ENCODE measurements at regions not wholly inside any gene's neighbourhood (a gene's known extent, or its start where the extent isn't known, plus 50 kb on each side); places are given as distances from the start of the nearest gene placed in this dataset.

DNA sequence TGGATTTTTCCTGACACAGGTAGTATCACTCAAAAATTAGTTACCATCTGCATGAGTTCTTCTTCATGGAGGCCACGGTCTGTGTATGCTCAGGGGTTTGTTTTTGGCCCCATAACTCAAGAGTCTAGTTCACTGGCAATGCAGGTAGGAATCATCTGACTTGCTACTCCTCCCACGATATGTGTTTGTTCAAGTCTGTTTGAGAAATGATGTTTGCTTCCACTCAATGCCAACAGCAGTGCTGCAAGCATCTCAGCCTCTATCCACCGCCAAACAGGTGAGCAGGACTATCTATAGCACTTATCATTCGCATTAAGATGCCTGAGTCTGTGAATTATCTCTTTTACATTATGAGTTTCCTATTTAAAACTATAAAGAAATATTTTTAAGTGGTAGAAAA lies 264.8 kb upstream of the PTGER4 start:
- DNase-seq (ENCODE audit: low read depth in 4 of 4, low spot score in 1 of 4) = no peak

DNA sequence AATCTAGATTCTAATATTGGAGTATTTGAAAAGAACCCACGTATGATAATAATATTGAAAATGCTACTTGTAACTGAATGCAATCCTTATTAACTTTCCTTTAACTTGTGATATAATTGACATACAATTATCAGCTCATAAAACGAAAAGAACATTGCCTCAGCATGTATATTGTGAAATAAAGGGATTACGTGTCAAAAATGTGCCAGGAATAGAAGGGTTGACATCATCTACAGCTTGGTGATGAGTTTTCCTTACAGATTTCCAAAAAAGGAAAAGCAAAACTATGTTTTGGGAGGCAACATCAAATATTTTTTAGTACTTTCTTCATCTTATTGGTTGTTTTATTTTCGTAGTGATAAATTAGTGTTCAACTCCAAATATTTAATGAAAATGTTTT lies 266.0 kb upstream of the PTGER4 start:
- no peak for DNase-seq (ENCODE audit: low read depth in 4 of 4, low spot score in 1 of 4)

DNA sequence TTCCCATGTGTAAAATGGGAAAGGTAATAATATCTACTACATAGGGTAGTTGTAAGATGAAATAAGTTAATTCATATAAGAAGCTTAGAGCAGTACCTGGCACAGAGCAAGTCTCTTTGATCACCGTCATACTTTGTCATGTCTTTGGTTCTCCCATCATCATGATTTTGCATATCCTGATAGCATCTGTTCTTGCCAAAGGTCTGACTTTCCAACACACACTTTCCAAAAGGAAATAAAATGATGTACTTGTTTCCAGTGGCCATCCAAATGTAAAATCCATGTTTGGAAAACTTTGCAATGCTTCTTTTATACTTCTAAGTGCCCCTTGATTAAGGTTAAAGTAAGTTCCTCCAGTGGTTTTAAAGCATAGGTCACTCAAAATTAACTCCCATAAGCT lies 266.9 kb upstream of the PTGER4 start:
- no peak for DNase-seq (ENCODE audit: low read depth in 4 of 4, low spot score in 1 of 4)

DNA sequence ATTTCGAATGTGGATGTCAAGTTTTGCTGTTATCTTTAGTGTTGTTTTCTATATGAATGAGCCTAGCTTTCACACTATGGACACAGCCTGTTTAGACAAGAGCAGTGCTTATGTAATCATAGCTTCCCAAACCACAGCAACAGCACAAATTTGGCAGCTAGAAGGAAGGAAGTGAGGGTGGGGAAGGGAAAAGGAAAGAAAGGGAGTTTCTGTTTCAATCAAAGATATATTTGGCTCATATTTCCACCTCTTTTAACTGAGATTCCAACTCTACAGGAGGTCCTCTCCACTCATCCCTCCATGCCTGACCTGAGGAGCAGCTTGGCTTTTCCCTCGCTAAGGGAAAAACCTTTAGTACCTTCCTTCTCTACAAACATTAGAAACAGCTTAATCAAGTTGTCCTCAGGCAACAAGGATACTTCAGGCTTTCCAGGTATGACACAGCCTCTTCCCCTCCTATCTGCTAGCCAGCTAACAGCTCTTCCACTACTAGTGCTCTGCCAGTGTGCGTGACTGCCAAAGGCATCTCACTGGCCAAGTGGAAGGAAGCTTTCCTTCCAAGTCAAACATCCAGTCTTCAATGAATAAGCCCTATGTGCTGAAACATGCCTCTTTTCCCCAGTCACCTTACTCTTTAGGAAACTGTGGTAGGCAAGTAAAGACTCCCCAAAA lies 268.6 kb upstream of the PTGER4 start:
- no peak for DNase-seq (ENCODE audit: low read depth in 4 of 4, low spot score in 1 of 4)

DNA sequence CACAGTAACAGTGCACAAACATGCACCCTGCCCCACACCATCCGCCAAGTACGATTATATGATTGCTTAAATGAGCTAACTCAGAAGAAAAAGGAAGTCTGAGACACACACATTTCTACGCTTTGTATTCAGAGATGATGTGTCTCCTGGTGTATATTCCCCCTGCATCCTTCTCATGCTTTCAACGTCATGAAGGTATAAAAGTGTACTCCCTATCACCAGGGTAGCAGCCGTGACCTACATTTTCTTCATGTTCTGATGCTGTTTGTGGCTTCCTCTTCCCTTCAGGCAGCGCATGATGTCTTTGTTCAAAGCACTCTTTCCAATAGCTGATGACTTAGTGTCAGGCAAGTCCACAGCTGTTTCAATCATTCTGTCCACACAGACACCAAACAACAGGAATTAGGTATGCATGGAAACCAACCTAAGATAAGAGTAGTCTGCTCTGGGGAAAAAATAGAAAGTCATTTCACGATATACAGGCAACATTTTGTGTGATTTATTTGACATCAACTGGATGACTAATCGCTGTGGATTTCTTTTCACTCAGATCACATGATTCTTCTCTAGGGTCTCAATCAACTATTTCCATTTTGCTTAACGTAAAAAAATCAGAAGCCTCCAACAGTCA lies 269.4 kb upstream of the PTGER4 start:
- peak in 3 of 4 experiments; percentile 35 to 48 (median 36) for DNase-seq (ENCODE audit: low read depth in 4 of 4, low spot score in 1 of 4)

DNA sequence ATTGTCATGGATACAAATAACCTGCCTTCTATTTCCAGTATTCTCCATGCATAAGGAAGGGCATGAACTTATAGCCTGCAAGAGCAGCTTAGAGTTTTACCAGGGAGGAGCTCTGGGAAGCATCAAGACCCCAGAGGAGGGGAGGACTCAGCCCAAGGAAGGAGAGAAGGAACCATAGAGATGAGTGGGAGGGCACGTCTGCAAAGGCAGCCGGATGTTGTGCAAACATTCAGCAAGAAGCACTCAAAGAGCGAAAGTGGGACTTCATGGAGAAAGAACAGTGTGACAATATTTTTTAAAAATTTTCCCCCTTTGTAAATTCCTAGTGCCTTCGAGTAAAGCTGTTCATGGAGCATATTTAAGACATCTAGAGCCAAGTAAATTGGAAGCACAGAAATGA lies 270.1 kb upstream of the PTGER4 start:
- no peak for DNase-seq (ENCODE audit: low read depth in 4 of 4, low spot score in 1 of 4)

DNA sequence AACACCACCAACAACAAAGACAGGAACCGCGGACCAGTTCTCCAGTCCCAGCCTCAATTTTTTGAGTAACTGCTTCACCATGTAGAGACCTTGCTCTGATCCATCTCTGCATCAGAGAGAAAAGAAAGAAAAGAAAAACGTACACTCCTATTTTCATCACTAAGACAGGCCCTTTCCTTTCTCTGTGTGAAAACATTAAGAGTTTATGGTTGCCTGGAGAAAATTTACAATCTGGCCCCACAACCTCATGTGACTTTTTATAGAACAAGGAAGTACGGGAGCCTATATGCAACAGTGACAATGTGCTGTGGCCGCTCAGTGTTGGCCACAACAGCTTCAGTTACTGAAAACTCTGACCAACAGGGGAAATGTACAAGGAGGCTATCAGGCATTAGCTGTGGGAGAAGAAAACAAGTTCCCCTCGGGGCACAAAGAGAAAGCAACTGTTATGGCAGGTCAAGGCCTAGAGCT lies 272.9 kb upstream of the PTGER4 start:
- DNase-seq (ENCODE audit: low read depth in 4 of 4, low spot score in 1 of 4) = no peak

DNA sequence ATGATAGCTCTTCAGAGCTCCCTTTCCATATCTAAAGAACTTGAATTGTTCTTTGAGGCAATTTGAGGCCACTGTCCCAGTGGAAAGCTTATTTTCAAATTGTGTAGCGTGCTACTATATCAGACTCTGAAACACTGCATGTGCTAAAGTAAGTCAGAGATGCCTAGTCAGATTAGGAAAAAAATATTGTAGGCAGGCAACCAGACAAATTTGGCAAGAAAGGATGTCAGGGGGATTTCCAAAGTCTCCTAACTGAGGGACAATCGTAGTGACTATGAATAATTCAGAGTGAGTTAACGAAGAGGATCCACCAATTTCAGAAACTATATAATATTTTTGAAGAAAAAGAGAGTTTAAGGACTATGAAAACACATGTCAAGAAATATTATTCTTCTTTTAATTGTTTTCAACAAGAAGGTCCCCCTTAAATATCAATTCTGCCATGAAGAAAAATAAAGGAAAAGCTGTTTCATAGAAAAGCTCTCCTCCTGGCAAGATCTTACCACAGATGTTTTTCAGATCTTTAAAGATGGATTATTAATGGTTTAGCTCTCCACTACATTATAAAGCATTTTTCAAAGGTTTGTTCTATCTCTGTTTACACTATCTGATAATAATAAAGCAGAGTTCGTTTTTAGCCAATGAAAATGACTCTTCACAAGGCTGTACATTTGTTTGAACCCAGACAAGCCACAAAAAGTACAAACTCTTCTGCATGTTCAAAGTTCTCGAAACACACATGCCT lies 273.5 kb upstream of the PTGER4 start:
- DNase-seq (ENCODE audit: low read depth in 4 of 4, low spot score in 1 of 4) = no peak

DNA sequence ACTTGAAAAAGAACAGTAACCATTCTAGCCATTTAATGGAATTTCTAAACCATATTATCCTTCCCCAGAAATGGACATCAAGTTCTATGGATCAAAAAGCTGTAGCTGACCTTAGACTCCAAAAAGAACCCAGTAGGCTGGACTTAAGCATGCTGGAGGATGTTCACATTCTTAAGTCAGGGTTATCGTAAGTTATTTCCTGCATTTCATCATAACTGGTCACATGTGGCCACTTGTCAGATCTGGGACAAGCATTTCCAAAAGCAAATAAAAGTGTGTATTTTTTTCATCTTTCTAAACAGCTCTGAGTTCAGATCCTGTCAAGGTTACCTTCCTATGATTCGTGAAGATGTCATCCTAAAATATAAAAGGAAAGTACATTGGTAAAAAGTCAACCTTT lies 274.5 kb upstream of the PTGER4 start:
- no peak for DNase-seq (ENCODE audit: low read depth in 4 of 4, low spot score in 1 of 4)

DNA sequence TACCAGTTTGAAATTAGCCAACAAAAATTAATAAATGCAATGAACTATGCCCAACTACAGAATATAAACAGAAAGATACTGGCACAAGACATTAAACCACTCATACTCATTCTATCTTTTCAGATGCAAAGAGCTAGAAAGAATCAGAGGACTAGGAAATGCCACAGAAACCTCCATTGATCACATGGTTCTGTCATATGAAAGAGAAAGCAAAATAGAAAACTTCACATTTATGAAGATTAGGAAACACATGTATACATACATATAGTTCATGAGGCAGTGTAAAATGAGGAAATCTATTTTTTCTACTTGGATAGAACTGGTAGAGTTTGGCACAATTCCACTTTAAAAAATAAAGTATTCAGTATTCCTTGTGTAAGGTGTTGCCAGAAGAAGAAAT lies 275.1 kb upstream of the PTGER4 start:
- DNase-seq (ENCODE audit: low read depth in 4 of 4, low spot score in 1 of 4) = no peak

DNA sequence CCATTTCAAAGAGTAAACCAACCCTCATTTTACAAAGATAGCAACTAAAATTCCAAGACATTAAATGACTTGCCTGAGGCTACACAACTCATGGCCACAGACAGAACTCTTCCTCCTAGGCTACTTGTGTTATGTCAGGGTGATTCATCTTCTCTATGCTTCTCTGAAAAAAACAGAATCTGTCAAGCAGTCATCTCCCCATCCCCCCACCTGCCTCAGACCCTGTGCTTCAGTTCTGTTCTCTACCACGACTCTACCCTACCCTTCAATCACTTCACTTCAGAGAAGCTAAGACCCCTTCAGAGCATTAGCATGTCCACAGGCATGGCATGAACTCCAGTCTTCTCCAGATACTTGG lies 277.7 kb upstream of the PTGER4 start:
- peak in 2 of 4 experiments; percentile 35 to 36 for DNase-seq (ENCODE audit: low read depth in 4 of 4, low spot score in 1 of 4)

DNA sequence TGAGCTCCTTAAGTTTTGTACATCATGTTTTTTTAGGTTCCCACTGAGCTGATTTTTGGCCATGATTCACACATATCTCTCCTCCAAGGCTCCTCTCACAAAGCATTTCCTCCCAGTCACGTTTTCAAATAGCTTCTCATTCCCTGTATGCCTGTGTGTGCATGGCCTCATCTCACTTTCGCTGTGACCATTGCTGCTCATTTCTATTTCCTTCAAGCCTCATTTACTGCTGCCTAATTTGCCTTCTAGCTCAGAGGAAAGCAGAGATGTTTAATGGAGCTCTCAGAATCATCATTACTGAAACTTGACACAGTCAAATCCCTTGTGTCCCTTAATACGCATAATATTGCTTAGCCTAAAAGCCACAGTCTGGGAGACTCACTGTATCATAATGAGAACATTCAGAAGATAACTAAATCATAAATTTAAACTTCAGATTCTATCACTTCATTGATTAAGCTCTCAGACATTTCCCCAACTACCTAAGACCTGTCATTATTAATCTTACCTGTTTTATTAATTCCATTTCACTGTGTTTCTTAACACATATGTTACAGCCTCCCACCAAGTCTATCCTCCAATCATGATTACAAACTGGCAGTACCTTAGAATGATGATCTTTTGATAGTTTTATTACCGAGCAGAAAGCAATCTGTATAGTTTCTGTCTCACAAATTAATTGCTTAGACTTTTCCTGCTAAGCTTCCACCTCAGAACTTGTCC lies 278.3 kb upstream of the PTGER4 start:
- no peak for DNase-seq (ENCODE audit: low read depth in 4 of 4, low spot score in 1 of 4)

DNA sequence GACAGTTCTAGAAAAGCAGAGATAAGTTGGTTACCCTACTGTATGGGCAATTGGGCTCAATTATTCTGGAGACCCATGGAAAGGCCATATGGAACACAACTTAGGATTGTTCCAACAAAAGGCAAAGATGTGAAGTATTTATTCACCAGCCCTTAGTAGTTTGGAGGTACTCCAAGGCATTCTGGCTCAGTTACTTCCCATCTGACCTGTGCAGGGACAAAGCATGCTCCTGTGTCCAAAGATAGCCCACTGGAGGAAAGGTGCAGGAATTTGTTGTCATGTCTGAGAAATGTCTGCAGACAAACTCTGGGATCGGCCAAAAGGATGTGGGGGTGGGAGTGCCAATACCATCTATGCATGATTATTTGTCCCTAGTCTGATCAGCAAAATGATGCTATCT lies 279.5 kb upstream of the PTGER4 start:
- no peak for DNase-seq (ENCODE audit: low read depth in 4 of 4, low spot score in 1 of 4)

DNA sequence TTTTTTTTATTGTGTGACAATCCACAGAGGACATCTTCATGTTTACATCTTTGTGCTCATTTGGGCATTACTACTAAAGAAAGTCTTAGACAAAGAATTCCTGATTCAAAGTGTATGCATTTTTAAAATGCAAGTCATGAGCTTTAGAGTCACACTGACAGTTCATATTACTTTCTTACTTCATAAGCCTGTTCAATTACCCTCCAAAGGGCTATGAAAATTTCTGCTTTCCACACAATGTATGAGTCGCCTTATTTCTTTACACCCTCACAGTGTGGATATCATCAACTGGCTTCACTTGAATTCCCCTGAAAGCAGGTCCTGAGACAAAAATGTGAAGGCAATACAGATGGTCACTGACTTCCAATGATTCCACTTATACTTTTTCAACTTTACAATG lies 280.4 kb upstream of the PTGER4 start:
- no peak for DNase-seq (ENCODE audit: low read depth in 4 of 4, low spot score in 1 of 4)

DNA sequence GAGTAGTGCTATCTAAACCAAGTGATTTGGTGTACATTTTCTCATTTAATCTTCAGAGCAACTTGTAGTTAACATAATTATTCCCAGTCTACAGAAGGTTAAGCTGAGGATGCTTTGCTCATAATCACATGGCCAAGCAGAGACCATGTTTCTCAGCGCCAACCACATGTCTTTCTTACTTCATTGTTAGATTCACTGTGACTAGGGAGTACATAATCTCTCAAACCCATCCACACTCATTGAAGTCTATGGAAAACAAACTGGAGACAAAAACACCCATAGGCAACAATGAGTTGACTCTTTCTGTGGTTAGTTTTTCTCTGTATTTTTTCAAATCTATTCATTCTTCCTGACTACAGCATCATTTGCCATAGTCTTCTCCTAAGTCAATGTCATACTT lies 281.7 kb upstream of the PTGER4 start:
- DNase-seq (ENCODE audit: low read depth in 4 of 4, low spot score in 1 of 4) = no peak

DNA sequence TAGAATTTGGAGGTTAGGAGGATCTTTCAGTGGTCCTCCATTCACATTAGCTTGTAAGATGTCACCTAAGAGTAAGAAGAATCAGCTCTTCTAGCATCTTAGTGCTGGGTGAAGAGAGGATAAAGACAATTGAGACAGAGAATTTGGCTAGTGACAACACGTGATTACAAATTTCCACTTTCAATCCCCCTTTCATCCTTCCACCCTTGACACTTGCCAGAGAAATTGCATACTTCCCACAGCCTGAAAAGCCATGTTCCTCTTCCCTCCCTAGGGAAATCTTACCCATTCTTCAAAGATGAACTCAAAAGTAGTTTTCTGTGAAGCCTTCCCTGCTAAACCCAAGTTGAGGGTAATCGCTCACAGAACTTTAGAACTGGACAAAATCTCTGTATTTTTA lies 282.6 kb upstream of the PTGER4 start:
- DNase-seq (ENCODE audit: low read depth in 4 of 4, low spot score in 1 of 4) = no peak

DNA sequence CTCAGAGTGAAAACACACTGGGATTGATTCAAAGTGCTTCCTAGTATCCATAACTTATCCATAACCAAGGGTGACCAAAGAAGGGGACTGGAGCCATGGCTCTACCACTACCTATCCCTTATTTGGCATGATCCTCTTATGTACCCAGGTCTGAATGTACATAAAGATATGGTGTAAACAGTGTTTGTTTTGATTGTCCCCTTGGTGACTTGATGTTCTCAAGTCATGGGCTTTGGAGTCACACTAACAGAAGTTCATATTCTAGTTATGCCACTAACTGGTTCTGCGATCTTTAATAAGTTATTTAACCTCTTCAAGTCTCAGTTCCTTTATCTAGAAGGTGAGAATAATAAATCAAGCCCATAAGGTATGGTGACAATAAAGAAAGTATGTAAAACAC lies 283.4 kb upstream of the PTGER4 start:
- DNase-seq (ENCODE audit: low read depth in 4 of 4, low spot score in 1 of 4) = no peak

DNA sequence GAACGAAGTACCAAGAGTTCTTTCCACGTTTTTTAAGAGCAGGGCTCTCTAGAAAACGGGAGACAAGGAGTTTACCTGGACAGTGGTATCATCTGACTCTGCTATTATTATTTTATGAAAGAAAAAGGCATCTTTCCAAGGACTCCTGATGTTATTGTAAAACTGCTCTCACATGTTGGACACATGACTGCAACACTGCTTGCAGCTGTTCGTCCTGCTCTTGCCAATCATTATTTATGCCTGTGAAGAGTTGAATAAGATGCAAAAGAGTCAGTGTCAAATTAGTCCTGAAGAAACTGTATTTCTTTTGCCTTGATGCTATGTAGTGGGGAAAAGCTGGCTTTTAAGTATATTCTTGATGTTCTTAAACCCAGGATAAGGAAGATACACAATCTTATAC lies 284.5 kb upstream of the PTGER4 start:
- DNase-seq (ENCODE audit: low read depth in 4 of 4, low spot score in 1 of 4) = no peak

DNA sequence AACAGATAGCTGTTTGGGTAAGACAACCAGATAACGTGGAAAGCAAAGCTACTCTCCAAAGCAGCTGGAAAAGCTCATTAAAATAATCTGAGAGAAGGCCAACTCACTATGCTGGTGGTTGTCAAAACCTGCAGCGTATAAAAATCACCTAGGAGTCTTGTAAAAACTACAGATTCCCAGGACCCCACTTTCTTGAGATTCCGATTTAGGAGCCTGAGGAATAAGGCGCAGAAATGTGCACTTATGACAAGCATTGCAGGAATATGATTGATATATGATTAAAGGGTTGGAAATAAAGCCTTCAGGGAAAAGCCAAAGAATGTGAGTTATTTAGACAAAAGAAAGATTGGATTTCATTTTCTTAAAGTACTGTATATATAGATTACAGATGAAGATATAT lies 285.0 kb upstream of the PTGER4 start:
- DNase-seq (ENCODE audit: low read depth in 4 of 4, low spot score in 1 of 4) = no peak

DNA sequence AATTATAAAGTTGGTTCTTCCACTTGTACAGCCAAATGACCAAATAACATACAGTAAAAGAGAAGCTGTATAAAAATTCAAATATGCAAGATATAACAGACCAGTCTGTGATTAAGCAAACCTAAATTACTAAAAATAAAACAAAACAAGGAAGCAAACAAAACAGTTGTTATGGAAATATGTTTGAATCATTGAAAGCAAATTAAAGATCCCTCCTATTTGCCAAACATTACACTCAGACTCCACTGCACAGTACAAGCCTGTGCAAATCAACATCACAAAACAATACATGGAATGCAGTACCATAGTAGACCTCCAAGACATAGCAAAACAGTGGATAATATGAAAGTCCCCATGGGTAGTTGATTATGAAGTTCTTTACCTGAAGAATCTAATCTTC lies 288.1 kb upstream of the PTGER4 start:
- DNase-seq (ENCODE audit: low read depth in 4 of 4, low spot score in 1 of 4) = no peak

DNA sequence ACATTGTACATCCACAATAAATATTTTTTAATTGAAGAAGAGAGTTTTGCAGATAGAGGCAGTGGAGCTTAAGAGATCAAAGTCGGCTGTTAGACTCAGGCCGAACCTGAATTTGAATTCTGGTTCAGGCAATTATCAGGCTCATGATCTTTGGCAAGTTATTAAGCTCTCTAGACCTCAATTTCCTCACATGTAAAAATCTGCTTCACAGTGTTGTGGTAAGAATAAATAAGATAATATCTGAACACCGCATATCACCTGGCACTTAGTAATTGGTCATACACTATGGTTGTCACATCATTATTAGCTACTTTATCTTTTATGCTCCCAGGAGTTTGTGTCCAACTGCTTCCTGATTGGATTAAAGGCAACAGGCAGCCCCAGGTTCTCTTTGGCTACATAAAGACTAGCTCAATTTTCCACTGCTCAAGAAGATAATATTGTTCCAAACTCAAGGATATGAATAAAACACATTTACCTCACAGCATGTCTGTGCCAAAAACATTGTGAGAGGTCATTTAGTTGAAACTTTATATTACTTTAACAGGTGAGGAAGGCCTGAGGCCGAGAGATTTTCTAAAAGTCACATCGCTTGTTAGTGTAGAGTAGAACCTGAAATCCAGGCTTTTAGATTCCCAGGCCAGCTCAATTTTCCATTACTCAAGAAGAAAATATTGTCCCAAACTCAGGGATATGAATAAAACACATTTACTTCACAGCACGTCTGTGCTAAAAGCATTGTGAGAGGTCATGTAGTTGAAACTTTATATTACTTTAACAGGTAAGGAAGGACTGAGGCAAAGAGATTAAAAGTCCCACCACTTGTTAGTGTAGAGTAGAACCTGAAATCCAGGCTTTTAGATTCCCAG lies 289.2 kb upstream of the PTGER4 start:
- DNase-seq (ENCODE audit: low read depth in 4 of 4, low spot score in 1 of 4) = no peak
